ENCODE measurements at regions not wholly inside any gene's neighbourhood (a gene's known extent, or its start where the extent isn't known, plus 50 kb on each side); places are given as distances from the start of the nearest gene placed in this dataset.

- Histone ChIP-seq H3K4ac (replicated peaks; ENCODE audit: insufficient read length, low read depth, low read length) (no peak overlapping the region), H2AK5ac (ENCODE audit: low read depth, low read length) (no peak overlapping the region), H3K27ac (ENCODE audit: low read depth, low read length) (no peak overlapping the region), H3K23ac (ENCODE audit: insufficient read length) (no peak overlapping the region), H3K36me3 (ENCODE audit: control insufficient read depth in 2 of 4, insufficient read depth in 4 of 4, low read length in 3 of 4) (no peaks in the 10 kb centered on the region), H2BK12ac (ENCODE audit: low read depth, low read length) (no peak overlapping the region), H4K91ac (replicated peaks; ENCODE audit: insufficient read length, low read length) (no peak overlapping the region), H3K9ac (replicated peaks in 1 of 4; ENCODE audit: extremely low read depth in 1 of 4, low read depth in 3 of 4, low read length in 3 of 4) (no peak overlapping the region), H2BK5ac (ENCODE audit: low read depth, low read length) (no peak overlapping the region), H2AFZ (ENCODE audit: low read length) (no peak overlapping the region), H3K18ac (ENCODE audit: extremely low read depth, low read length) (no peak overlapping the region), H3K9me3 (ENCODE audit: insufficient read depth in 2 of 2, low read depth in 1 of 2, low read length in 1 of 2) (no peaks in the 10 kb centered on the region), H3K4me3 (ENCODE audit: extremely low read depth in 1 of 4, insufficient read depth in 2 of 4, low read depth in 3 of 4, low read length in 4 of 4) (no peak overlapping the region), H3K79me1 (ENCODE audit: low read depth, low read length) (no peaks in the 10 kb centered on the region), H4K20me1 (replicated peaks in 1 of 2; ENCODE audit: control insufficient read depth in 1 of 2, insufficient read depth in 2 of 2, low read length in 2 of 2) (no peaks in the 10 kb centered on the region), H3K4me1 (replicated peaks in 1 of 4; ENCODE audit: control insufficient read depth in 3 of 4, insufficient read depth in 4 of 4, low read length in 3 of 4) (no peaks in the 10 kb centered on the region), H2BK15ac (ENCODE audit: low read length) (no peak overlapping the region), H2BK120ac (replicated peaks; ENCODE audit: low read depth, low read length) (no peak overlapping the region), H2BK20ac (ENCODE audit: low read length) (no peak overlapping the region), H3K79me2 (ENCODE audit: control insufficient read depth in 1 of 2, insufficient read depth in 2 of 2, low read length in 2 of 2) (no peaks in the 10 kb centered on the region), H3K14ac (ENCODE audit: insufficient read length) (no peak overlapping the region), H3K56ac (replicated peaks; ENCODE audit: insufficient read length, low read depth, low read length) (no peak overlapping the region), H4K8ac (ENCODE audit: extremely low read depth, insufficient read depth, low read length) (no peak overlapping the region), H3K27me3 (replicated peaks in 1 of 4; ENCODE audit: control insufficient read depth in 3 of 4, extremely low read depth in 1 of 4, insufficient read depth in 3 of 4, low read length in 3 of 4) (peaks cover 0 to 1% (median 0%) of the 10 kb centered on the region in 4 experiments; a peak in 1 of 7 replicates), H3K4me2 (ENCODE audit: insufficient read depth in 1 of 2, low read depth in 2 of 2, low read length in 2 of 2) (no peak overlapping the region), H4K5ac (ENCODE audit: insufficient read length, low read depth, low read length) (no peak overlapping the region), H3K23me2 (ENCODE audit: low read depth, low read length) (no peaks in the 10 kb centered on the region)
- FAIRE-seq (no peak), DNase-seq (ENCODE audit: low read depth in 1 of 2, low spot score in 2 of 2) (no peak)
- WGBS, 2 experiments (ENCODE audit: extremely low coverage in 1 of 2, insufficient coverage in 1 of 2, insufficient read length in 1 of 2, insufficient replicate concordance in 2 of 2, low coverage in 1 of 2, low lambda C conversion rate in 2 of 2, missing lambda C conversion rate in 1 of 2): 90% methylated on average over 1 of the region's 1 CpG; no CpG with 5 or more reads in 1 of the 2 experiments
- ChIA-PET CTCF (ENCODE audit: partially characterized antibody) (no interaction called here), POLR2A (ENCODE audit: partially characterized antibody) (no interaction called here)
- TF ChIP-seq EZH2 (IDR thresholded peaks at IDR 0.05; ENCODE audit: low read depth, low read length, severe bottlenecking) (no peak), CTCF (IDR thresholded peaks at IDR 0.05; ENCODE audit: control extremely low read depth in 1 of 3, insufficient read depth in 1 of 3, low read depth in 1 of 3, low read length in 3 of 3) (no peak), ZNF274 (IDR thresholded peaks at IDR 0.05; ENCODE audit: borderline replicate concordance, extremely low read depth, low read length) (no peak), RXRA (IDR thresholded peaks at IDR 0.05; ENCODE audit: insufficient read depth, low read depth, low read length) (no peak), MAX (IDR thresholded peaks at IDR 0.05) (no peak), SAP30 (IDR thresholded peaks at IDR 0.05; ENCODE audit: insufficient read depth, insufficient replicate concordance, low read length) (no peak), GABPA (IDR thresholded peaks at IDR 0.05; ENCODE audit: borderline replicate concordance, insufficient read depth, low read length) (no peak), JUND (IDR thresholded peaks at IDR 0.05; ENCODE audit: low read length) (no peak), BACH1 (IDR thresholded peaks at IDR 0.05; ENCODE audit: low read length) (no peak), CEBPB (IDR thresholded peaks at IDR 0.05; ENCODE audit: low read depth, low read length) (no peak), SP2 (IDR thresholded peaks at IDR 0.05; ENCODE audit: low read length) (no peak), KDM1A (IDR thresholded peaks at IDR 0.05; ENCODE audit: borderline replicate concordance, low read length) (no peak)
Observed at GRCh38 chr18:39555496-39555895, 1989.9 kb upstream of the CELF4 start.

Data from H1 (cell line).